ENCODE measurements at regions not wholly inside any gene's neighbourhood (a gene's known extent, or its start where the extent isn't known, plus 50 kb on each side); places are given as distances from the start of the nearest gene placed in this dataset.

DNA sequence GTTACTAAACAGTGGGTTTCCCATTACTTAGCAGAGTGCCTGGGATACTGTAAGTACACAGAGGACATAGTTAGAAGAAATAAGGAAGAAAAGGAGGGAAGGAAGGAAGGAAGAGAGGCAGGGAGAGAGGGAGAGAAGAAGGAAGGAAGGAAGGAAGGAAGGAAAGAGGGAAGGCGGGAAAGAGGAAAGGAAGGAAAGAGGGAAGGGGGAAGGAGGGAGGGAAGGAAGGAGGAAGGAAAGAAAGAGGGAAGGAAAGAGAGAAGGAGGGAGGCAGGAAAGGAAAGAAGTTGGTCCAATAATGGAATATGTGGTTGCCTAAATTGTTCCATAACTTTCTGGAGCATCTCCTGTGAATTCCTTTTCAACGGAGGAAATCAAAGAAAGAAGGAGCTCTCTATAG lies 1230.4 kb downstream of the AACS start:
- Histone ChIP-seq H3K9me3 (replicated peaks in 1 of 2; ENCODE audit: control insufficient read depth in 2 of 2, insufficient read depth in 1 of 2, low read depth in 1 of 2, low read length in 2 of 2) (peaks cover 0 to 2% of the 10 kb centered on the region in 2 donors), H3K4ac (ENCODE audit: low read length) (no peak overlapping the region), H3K27ac (replicated peaks; ENCODE audit: low read length) (no peak overlapping the region), H3K4me3 (ENCODE audit: low read length in 2 of 2) (no peak overlapping the region), H2AK5ac (ENCODE audit: low read depth, low read length) (no peak overlapping the region), H2AFZ (ENCODE audit: low read length) (no peak overlapping the region), H2BK5ac (ENCODE audit: low read length) (no peak overlapping the region), H3K27me3 (ENCODE audit: control insufficient read depth in 3 of 3, insufficient read depth in 3 of 3, low read depth in 1 of 3, low read length in 3 of 3) (no peaks in the 10 kb centered on the region), H4K91ac (ENCODE audit: low read depth, low read length, poor library complexity) (no peak overlapping the region), H3K14ac (ENCODE audit: low read length) (no peak overlapping the region), H3K79me1 (ENCODE audit: low read depth, low read length) (no peaks in the 10 kb centered on the region), H3K36me3 (replicated peaks in 1 of 2; ENCODE audit: control insufficient read depth in 2 of 2, insufficient read depth in 2 of 2, low read length in 2 of 2) (no peaks in the 10 kb centered on the region), H3K4me1 (ENCODE audit: control insufficient read depth in 2 of 2, insufficient read depth in 1 of 2, low read depth in 1 of 2, low read length in 2 of 2) (no peaks in the 10 kb centered on the region), H4K8ac (ENCODE audit: low read depth, low read length) (no peak overlapping the region), H3K9ac (ENCODE audit: low read depth, low read length, poor library complexity) (no peak overlapping the region), H2BK12ac (ENCODE audit: low read length) (no peak overlapping the region), H3K4me2 (ENCODE audit: insufficient read depth, low read length, poor library complexity, severe bottlenecking) (no peak overlapping the region), H3K18ac (ENCODE audit: low read length) (no peak overlapping the region), H2BK120ac (ENCODE audit: low read depth, low read length) (no peak overlapping the region), H3K23ac (ENCODE audit: low read depth, low read length, poor library complexity) (no peak overlapping the region), H2BK15ac (ENCODE audit: low read length) (no peak overlapping the region)
- no CpG with 5 or more reads among the region's 2 CpGs for WGBS, 2 donors (ENCODE audit: extremely low coverage in 2 of 2, insufficient read length in 2 of 2, insufficient replicate concordance in 1 of 2)
- no peak for DNase-seq (ENCODE audit: low spot score)

DNA sequence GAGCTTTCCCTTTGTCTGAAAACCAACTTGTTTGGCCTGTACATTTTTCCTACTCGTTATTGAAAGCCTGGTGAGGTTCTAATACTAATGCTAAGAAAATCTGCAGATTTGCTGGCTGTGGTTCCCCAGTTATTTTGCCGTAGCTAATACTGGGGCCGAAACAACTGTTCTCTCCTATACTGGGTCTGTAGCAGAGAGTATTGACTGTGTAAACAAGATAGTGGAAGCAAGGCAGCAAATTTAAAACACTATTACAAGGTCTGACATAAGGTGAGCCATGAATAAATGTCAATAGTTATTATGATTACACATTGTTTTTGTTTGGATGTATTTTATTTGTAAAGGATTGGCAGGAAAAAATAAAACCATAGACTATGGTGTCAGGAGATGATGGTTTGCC lies 1244.0 kb downstream of the AACS start:
- Histone ChIP-seq H4K8ac (ENCODE audit: low read depth, low read length) (no peak overlapping the region), H2BK5ac (ENCODE audit: low read length) (no peak overlapping the region), H3K4me1 (ENCODE audit: control insufficient read depth in 2 of 2, insufficient read depth in 1 of 2, low read depth in 1 of 2, low read length in 2 of 2) (no peaks in the 10 kb centered on the region), H3K36me3 (replicated peaks in 1 of 2; ENCODE audit: control insufficient read depth in 2 of 2, insufficient read depth in 2 of 2, low read length in 2 of 2) (no peaks in the 10 kb centered on the region), H3K9me3 (replicated peaks in 1 of 2; ENCODE audit: control insufficient read depth in 2 of 2, insufficient read depth in 1 of 2, low read depth in 1 of 2, low read length in 2 of 2) (no peaks in the 10 kb centered on the region), H3K4me3 (ENCODE audit: low read length in 2 of 2) (no peak overlapping the region), H3K4ac (ENCODE audit: low read length) (no peak overlapping the region), H3K23ac (ENCODE audit: low read depth, low read length, poor library complexity) (no peak overlapping the region), H3K79me1 (ENCODE audit: low read depth, low read length) (no peaks in the 10 kb centered on the region), H2AFZ (ENCODE audit: low read length) (no peak overlapping the region), H2BK120ac (ENCODE audit: low read depth, low read length) (no peak overlapping the region), H2BK15ac (ENCODE audit: low read length) (no peak overlapping the region), H3K14ac (ENCODE audit: low read length) (no peak overlapping the region), H3K27ac (replicated peaks; ENCODE audit: low read length) (no peak overlapping the region), H2AK5ac (ENCODE audit: low read depth, low read length) (no peak overlapping the region), H3K9ac (ENCODE audit: low read depth, low read length, poor library complexity) (no peak overlapping the region), H3K4me2 (ENCODE audit: insufficient read depth, low read length, poor library complexity, severe bottlenecking) (no peak overlapping the region), H3K27me3 (ENCODE audit: control insufficient read depth in 3 of 3, insufficient read depth in 3 of 3, low read depth in 1 of 3, low read length in 3 of 3) (no peaks in the 10 kb centered on the region), H4K91ac (ENCODE audit: low read depth, low read length, poor library complexity) (no peak overlapping the region), H3K18ac (ENCODE audit: low read length) (no peak overlapping the region), H2BK12ac (ENCODE audit: low read length) (no peak overlapping the region)
- no peak for DNase-seq (ENCODE audit: low spot score)
- no CpG with 5 or more reads among the region's 3 CpGs for WGBS, 2 donors (ENCODE audit: extremely low coverage in 2 of 2, insufficient read length in 2 of 2, insufficient replicate concordance in 1 of 2)

DNA sequence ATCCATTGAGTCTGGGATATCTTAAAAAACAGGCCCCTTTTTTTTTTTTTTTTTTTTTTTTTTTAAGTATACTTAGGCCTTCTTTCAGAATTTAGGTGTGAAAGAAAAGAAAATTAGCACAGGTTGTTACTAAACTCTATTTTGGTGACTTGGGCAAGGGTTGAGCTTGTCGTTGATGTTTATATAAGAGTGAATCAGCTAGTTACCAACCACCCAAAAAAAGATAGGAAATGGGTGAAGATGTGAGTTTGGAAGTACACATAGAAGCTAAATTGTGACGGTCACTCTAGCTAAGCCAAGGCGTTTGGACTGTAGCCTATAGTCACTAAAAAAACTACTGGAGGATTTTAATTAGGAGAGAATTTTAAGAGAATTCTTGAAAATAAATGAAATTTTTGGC lies 1247.2 kb downstream of the AACS start:
- Histone ChIP-seq H3K14ac (ENCODE audit: low read length) (no peak overlapping the region), H3K27me3 (ENCODE audit: control insufficient read depth in 3 of 3, insufficient read depth in 3 of 3, low read depth in 1 of 3, low read length in 3 of 3) (no peaks in the 10 kb centered on the region), H2BK15ac (ENCODE audit: low read length) (no peak overlapping the region), H4K91ac (ENCODE audit: low read depth, low read length, poor library complexity) (no peak overlapping the region), H3K27ac (replicated peaks; ENCODE audit: low read length) (no peak overlapping the region), H4K8ac (ENCODE audit: low read depth, low read length) (no peak overlapping the region), H3K18ac (ENCODE audit: low read length) (no peak overlapping the region), H2AK5ac (ENCODE audit: low read depth, low read length) (no peak overlapping the region), H3K9ac (ENCODE audit: low read depth, low read length, poor library complexity) (no peak overlapping the region), H3K4ac (ENCODE audit: low read length) (no peak overlapping the region), H3K4me3 (ENCODE audit: low read length in 2 of 2) (no peak overlapping the region), H2AFZ (ENCODE audit: low read length) (no peak overlapping the region), H3K4me2 (ENCODE audit: insufficient read depth, low read length, poor library complexity, severe bottlenecking) (no peak overlapping the region), H3K79me1 (ENCODE audit: low read depth, low read length) (no peaks in the 10 kb centered on the region), H2BK120ac (ENCODE audit: low read depth, low read length) (no peak overlapping the region), H3K36me3 (replicated peaks in 1 of 2; ENCODE audit: control insufficient read depth in 2 of 2, insufficient read depth in 2 of 2, low read length in 2 of 2) (no peaks in the 10 kb centered on the region), H3K23ac (ENCODE audit: low read depth, low read length, poor library complexity) (no peak overlapping the region), H2BK12ac (ENCODE audit: low read length) (no peak overlapping the region), H2BK5ac (ENCODE audit: low read length) (no peak overlapping the region), H3K9me3 (replicated peaks in 1 of 2; ENCODE audit: control insufficient read depth in 2 of 2, insufficient read depth in 1 of 2, low read depth in 1 of 2, low read length in 2 of 2) (no peaks in the 10 kb centered on the region), H3K4me1 (ENCODE audit: control insufficient read depth in 2 of 2, insufficient read depth in 1 of 2, low read depth in 1 of 2, low read length in 2 of 2) (no peaks in the 10 kb centered on the region)
- no CpG with 5 or more reads among the region's 3 CpGs for WGBS, 2 donors (ENCODE audit: extremely low coverage in 2 of 2, insufficient read length in 2 of 2, insufficient replicate concordance in 1 of 2)
- no peak for DNase-seq (ENCODE audit: low spot score)

DNA sequence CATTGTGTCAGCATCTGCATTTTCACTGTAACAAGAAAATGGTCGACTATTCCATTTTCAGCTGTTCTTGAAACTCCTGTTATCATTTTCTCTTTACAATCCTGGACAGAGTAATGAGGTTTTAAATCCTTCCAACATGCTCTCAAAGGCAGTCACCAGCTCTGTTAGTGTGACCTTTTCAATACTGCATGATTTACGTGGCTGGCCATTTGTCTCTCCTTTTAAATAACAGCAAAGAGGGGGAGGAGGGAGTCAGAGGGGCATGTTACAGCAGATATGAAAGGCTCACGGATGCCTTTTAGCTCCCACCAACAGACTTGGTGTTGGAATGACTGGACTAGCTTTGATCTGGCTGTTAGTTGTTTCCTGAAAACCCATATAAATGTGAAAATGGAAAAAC lies 1251.2 kb downstream of the AACS start:
- no peak overlapping the region for H3K9ac ChIP-seq (ENCODE audit: low read depth, low read length, poor library complexity)
- H2AK5ac ChIP-seq (ENCODE audit: low read depth, low read length): no peak overlapping the region
- H3K4ac ChIP-seq (ENCODE audit: low read length): no peak overlapping the region
- no peaks in the 10 kb centered on the region for H3K4me1 ChIP-seq (ENCODE audit: control insufficient read depth in 2 of 2, insufficient read depth in 1 of 2, low read depth in 1 of 2, low read length in 2 of 2)
- H2BK5ac ChIP-seq (ENCODE audit: low read length): no peak overlapping the region
- H2BK12ac ChIP-seq (ENCODE audit: low read length): no peak overlapping the region
- no peaks in the 10 kb centered on the region for H3K27me3 ChIP-seq (ENCODE audit: control insufficient read depth in 3 of 3, insufficient read depth in 3 of 3, low read depth in 1 of 3, low read length in 3 of 3)
- WGBS, 2 donors (ENCODE audit: extremely low coverage in 2 of 2, insufficient read length in 2 of 2, insufficient replicate concordance in 1 of 2): no CpG with 5 or more reads among the region's 3 CpGs
- H3K27ac ChIP-seq (replicated peaks; ENCODE audit: low read length): no peak overlapping the region
- no peaks in the 10 kb centered on the region for H3K36me3 ChIP-seq (replicated peaks in 1 of 2; ENCODE audit: control insufficient read depth in 2 of 2, insufficient read depth in 2 of 2, low read length in 2 of 2)
- H2AFZ ChIP-seq (ENCODE audit: low read length): no peak overlapping the region
- H2BK120ac ChIP-seq (ENCODE audit: low read depth, low read length): no peak overlapping the region
- H3K4me3 ChIP-seq (ENCODE audit: low read length in 2 of 2): no peak overlapping the region
- no peaks in the 10 kb centered on the region for H3K79me1 ChIP-seq (ENCODE audit: low read depth, low read length)
- DNase-seq (ENCODE audit: low spot score): no peak
- H3K14ac ChIP-seq (ENCODE audit: low read length): no peak overlapping the region
- H3K18ac ChIP-seq (ENCODE audit: low read length): no peak overlapping the region
- H3K4me2 ChIP-seq (ENCODE audit: insufficient read depth, low read length, poor library complexity, severe bottlenecking): no peak overlapping the region
- H3K23ac ChIP-seq (ENCODE audit: low read depth, low read length, poor library complexity): no peak overlapping the region
- no peak overlapping the region for H2BK15ac ChIP-seq (ENCODE audit: low read length)
- H3K9me3 ChIP-seq (replicated peaks in 1 of 2; ENCODE audit: control insufficient read depth in 2 of 2, insufficient read depth in 1 of 2, low read depth in 1 of 2, low read length in 2 of 2): peaks cover 0 to 1% of the 10 kb centered on the region in 2 donors
- no peak overlapping the region for H4K8ac ChIP-seq (ENCODE audit: low read depth, low read length)
- H4K91ac ChIP-seq (ENCODE audit: low read depth, low read length, poor library complexity): no peak overlapping the region
